GM10248 (cell line): ENCODE measurements at regions not wholly inside any gene's neighbourhood (a gene's known extent, or its start where the extent isn't known, plus 50 kb on each side); places are given as distances from the start of the nearest gene placed in this dataset.

Source experiments
- CTCF ChIA-PET: fragments of 300-600 bp; sonication (Branson Sonifier 250); formaldehyde crosslinking; extraction: SDS; loops from one replicate; lab custom pipeline; 2021; ENCODE audit warnings: antibody characterized with exemption; lab: Yijun Ruan, JAX
- POLR2A ChIA-PET: fragments of 350-650 bp; sonication (Branson Sonifier 250); formaldehyde crosslinking; extraction: SDS; loops from one replicate; lab custom pipeline; 2020; ENCODE audit warnings: antibody characterized with exemption; lab: Yijun Ruan, JAX
- DNase-seq: peaks from one replicate; pipeline ENCODE4 v3.0.0; 2012; ENCODE audit errors: extremely low spot score
- TF ChIP-seq, protein P1 (sequence below): IDR thresholded peaks from 2 replicates; pipeline ENCODE4 v1.5.1; 2012; ENCODE audit warnings: mild to moderate bottlenecking, low read depth; ENCODE audit errors: extremely low read depth, missing control alignments, control extremely low read depth

- DNase-seq: no peak
- TF ChIP-seq, protein P1, sequence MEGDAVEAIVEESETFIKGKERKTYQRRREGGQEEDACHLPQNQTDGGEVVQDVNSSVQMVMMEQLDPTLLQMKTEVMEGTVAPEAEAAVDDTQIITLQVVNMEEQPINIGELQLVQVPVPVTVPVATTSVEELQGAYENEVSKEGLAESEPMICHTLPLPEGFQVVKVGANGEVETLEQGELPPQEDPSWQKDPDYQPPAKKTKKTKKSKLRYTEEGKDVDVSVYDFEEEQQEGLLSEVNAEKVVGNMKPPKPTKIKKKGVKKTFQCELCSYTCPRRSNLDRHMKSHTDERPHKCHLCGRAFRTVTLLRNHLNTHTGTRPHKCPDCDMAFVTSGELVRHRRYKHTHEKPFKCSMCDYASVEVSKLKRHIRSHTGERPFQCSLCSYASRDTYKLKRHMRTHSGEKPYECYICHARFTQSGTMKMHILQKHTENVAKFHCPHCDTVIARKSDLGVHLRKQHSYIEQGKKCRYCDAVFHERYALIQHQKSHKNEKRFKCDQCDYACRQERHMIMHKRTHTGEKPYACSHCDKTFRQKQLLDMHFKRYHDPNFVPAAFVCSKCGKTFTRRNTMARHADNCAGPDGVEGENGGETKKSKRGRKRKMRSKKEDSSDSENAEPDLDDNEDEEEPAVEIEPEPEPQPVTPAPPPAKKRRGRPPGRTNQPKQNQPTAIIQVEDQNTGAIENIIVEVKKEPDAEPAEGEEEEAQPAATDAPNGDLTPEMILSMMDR: no peak
- CTCF ChIA-PET: no interaction called here
- POLR2A ChIA-PET: no interaction called here
Measured at GRCh38 chr15:95252404-95252803, 1021.0 kb downstream of the MCTP2 start.

- CTCF ChIA-PET: no interaction called here
Measured at GRCh38 chr15:95254263-95254662, 1022.9 kb downstream of the MCTP2 start.

DNA sequence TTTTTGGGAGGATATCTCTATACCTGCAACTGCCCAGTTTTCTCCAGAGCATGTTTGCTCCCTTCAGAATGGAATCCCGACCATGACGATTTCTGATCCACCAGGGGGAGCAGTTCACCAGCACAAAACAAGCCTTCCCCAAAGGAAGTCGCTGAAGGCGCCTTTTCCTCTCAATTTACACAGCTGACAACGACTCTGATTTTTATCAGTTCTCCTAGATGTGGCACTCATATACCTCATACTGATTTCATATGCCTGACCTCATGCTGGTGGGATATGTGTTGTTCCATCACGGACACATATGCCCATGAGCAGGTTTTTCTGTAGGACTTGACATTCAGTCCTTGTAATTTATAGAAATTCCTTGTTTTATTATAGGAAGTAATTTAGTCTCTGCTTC, 1028.2 kb downstream of the MCTP2 start:
- ChIA-PET CTCF (interaction anchor here (0.7 to 2.9 kb wide), 21 partner anchors 8 to 1986 kb away, joined by 3 to 10 read pairs (median 5); no protein-coding TSS in a partner anchor), POLR2A (no interaction called here)
- peak; percentile 26 for DNase-seq
- TF ChIP-seq, protein P1: peak; percentile 61

More at GRCh38 chr15:95254263-95254662, 1022.9 kb downstream of the MCTP2 start:
- POLR2A ChIA-PET: no interaction called here
- no peak for DNase-seq
- TF ChIP-seq, protein P1: no peak

- TF ChIP-seq, protein P1: no peak
- CTCF ChIA-PET: interaction anchor here (0.7 to 2.9 kb wide), 20 partner anchors 8 to 1986 kb away, joined by 3 to 10 read pairs (median 6); no protein-coding TSS in a partner anchor
- DNase-seq: no peak
- POLR2A ChIA-PET: no interaction called here
Measured at GRCh38 chr15:95259965-95260364, 1028.6 kb downstream of the MCTP2 start.

DNA sequence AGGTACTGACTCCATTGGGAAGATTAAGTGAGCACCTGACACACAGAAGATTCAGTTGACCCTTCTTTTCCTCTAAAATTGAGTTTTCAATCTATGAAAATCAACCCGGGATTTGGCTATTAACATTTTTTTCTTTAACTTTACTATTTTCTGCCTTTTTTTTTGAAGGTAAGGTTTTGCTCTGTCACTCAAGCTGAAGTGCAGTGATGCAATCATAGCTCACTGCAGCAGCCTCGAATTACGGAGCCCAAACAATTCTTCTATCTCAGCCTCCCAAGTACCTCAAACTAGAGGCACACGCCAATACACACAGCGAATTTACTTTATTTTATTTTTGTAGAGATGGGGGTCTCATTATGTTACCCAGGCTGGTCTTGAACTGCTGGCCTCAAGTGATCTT, 1029.5 kb downstream of the MCTP2 start:
- TF ChIP-seq, protein P1: no peak
- ChIA-PET CTCF (interaction anchor here (1.2 to 2.9 kb wide), 9 partner anchors 30 to 1985 kb away, joined by 3 to 10 read pairs (median 7); no protein-coding TSS in a partner anchor), POLR2A (no interaction called here)
- DNase-seq: no peak

DNA sequence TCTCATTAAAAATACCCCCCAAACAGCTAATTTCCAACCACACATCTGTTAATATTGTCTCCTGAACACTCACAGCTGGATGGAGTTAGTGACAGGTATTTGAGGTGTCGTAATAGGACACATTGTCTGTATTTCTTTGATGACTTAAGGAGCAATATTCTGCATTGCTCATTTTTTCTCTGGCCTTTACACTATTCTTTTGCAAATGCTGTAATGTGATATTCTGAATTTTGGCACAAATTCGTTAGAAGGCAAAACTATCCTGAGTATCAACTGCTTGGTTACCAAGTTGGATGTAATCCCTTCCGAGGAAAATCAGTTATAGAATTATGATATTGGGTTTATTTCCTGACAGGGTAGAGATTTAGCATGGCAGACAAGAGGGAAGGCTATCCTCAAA, 1030.2 kb downstream of the MCTP2 start:
- POLR2A ChIA-PET: no interaction called here
- CTCF ChIA-PET: interaction anchor here (1.9 to 2.9 kb wide), 4 partner anchors 1083 to 1984 kb away, joined by 9 to 10 read pairs (median 9); no protein-coding TSS in a partner anchor
- TF ChIP-seq, protein P1: no peak
- DNase-seq: no peak
